K562 (cell line): ENCODE measurements at regions not wholly inside any gene's neighbourhood (a gene's known extent, or its start where the extent isn't known, plus 50 kb on each side); places are given as distances from the start of the nearest gene placed in this dataset.

Experiments
- ATAC-seq: fragments of 200-7000 bp; cut with Tn5 transposase; 3 replicates; pipeline ENCODE4 v1.9.1; 2020; ENCODE audit warnings: moderate library complexity
- BruUV-seq: library from RNA; stranded (reverse); fragments of 400-500 nt; replicated peaks from 2 replicates; lab custom pipeline; 2021; lab: Mats Ljungman, UMichigan
- CTCF ChIA-PET: fragments of 300-600 bp; formaldehyde crosslinking; extraction: SDS; loops from one replicate; lab custom pipeline; 2021; ENCODE audit warnings: low intra/inter-chr PET ratio; lab: Yijun Ruan, JAX
- POLR2A ChIA-PET: fragments of 300-600, 350-650 bp; sonication (Branson Sonifier 250); formaldehyde crosslinking; extraction: SDS; loops from one replicate; lab custom pipeline; 2021; ENCODE audit warnings: antibody characterized with exemption, inconsistent platforms; lab: Yijun Ruan, JAX
- DNase-seq, 4 experiments: peaks; one replicate each; pipeline versions ENCODE4 v3.0.0 to v3.0.0-alpha.2; 2011 to 2018; ENCODE audit warnings: low spot score in 3 of 4, mixed read lengths in 3 of 4; ENCODE audit errors: extremely low read depth in 1 of 4
- FAIRE-seq: peaks from 2 replicates; lab custom pipeline; 2011; peaks lifted over from hg19 to GRCh38; lab: Jason Lieb, UNC
- H2AFZ ChIP-seq: 2 replicates; pipeline ENCODE4 v1.6.0; 2011; ENCODE audit warnings: low read depth, low read length, control low read depth, inconsistent platforms
- H3K27ac ChIP-seq: fragments of 200-600 bp; 3 replicates; pipeline ENCODE4 v1.8.0; 2011; ENCODE audit warnings: low read depth, mild to moderate bottlenecking, control low read depth, inconsistent platforms, low read length, moderate library complexity, mixed read lengths; ENCODE audit errors: extremely low read depth
- H3K27me3 ChIP-seq, 2 experiments: fragments of 300-600 bp in 1 of 2; 2 replicates in 1 of 2; 3 replicates in 1 of 2; pipeline versions ENCODE4 v1.6.0 to v1.8.0; 2011; ENCODE audit warnings: inconsistent platforms in 2 of 2, low read length in 2 of 2, mild to moderate bottlenecking in 1 of 2, mixed read lengths in 1 of 2, moderate library complexity in 1 of 2; ENCODE audit not compliant: control insufficient read depth in 2 of 2, insufficient read depth in 2 of 2
- H3K36me3 ChIP-seq: fragments of 300-600 bp; 3 replicates; pipeline ENCODE4 v1.8.0; 2011; ENCODE audit warnings: mild to moderate bottlenecking, low read length, inconsistent platforms; ENCODE audit not compliant: control insufficient read depth, insufficient read depth
- H3K4me1 ChIP-seq, 2 experiments: fragments of 200-600 bp in 1 of 2; replicated peaks in 1 of 2; 2 replicates in 1 of 2; 3 replicates in 1 of 2; pipeline versions ENCODE4 v1.5.1 to v1.8.0; 2011; ENCODE audit warnings: inconsistent platforms in 2 of 2, low read length in 2 of 2, mild to moderate bottlenecking in 1 of 2, mixed read lengths in 1 of 2, moderate library complexity in 1 of 2; ENCODE audit not compliant: control insufficient read depth in 2 of 2, insufficient read depth in 2 of 2
- H3K4me2 ChIP-seq: 2 replicates; pipeline ENCODE4 v1.6.1; 2011; ENCODE audit warnings: low read length, control low read depth, inconsistent platforms, mixed read lengths; ENCODE audit not compliant: insufficient read depth
- H3K4me3 ChIP-seq: fragments of 200-600 bp; sonication (generic), shearing (Covaris generic); 2 replicates; pipeline ENCODE4 v1.5.1; 2016; ENCODE audit warnings: control low read depth, inconsistent platforms
- H3K79me2 ChIP-seq: fragments of 200-600 bp; 3 replicates; pipeline ENCODE4 v1.8.0; 2011; ENCODE audit warnings: low read length, inconsistent platforms; ENCODE audit not compliant: control insufficient read depth, insufficient read depth
- H3K9ac ChIP-seq, 2 experiments: 2 replicates each; pipeline versions ENCODE4 v1.6.0 to v1.6.1; 2011; ENCODE audit warnings: low read depth in 2 of 2, low read length in 2 of 2, control low read depth in 1 of 2, inconsistent platforms in 1 of 2, mild to moderate bottlenecking in 1 of 2, mixed read lengths in 1 of 2; ENCODE audit not compliant: insufficient read depth in 1 of 2
- H3K9me1 ChIP-seq: one replicate; pipeline ENCODE4 v1.6.0; 2011; ENCODE audit warnings: inconsistent platforms, mild to moderate bottlenecking, low read length, moderate library complexity; ENCODE audit not compliant: control insufficient read depth, insufficient read depth
- H3K9me3 ChIP-seq: replicated peaks from 2 replicates; pipeline ENCODE4 v1.5.1; 2011; ENCODE audit warnings: low read depth, low read length, inconsistent platforms; ENCODE audit not compliant: control insufficient read depth, insufficient read depth
- H4K20me1 ChIP-seq: replicated peaks from 2 replicates; pipeline ENCODE4 v1.6.1; 2011; ENCODE audit warnings: low read length, inconsistent platforms, mixed read lengths; ENCODE audit not compliant: control insufficient read depth, insufficient read depth
- JUN ChIP-seq, 2 experiments: sonication (generic) in 1 of 2; formaldehyde crosslinking in 1 of 2; IDR thresholded peaks; 2 replicates each; pipeline versions ENCODE4 v1.6.1 to v1.8.0; 2012 to 2022; ENCODE audit warnings: borderline replicate concordance in 2 of 2, mild to moderate bottlenecking in 2 of 2, improper control_type of control experiment in 1 of 2, low read depth in 1 of 2, low read length in 1 of 2, missing genetic modification reagents in 1 of 2
- MTA3 ChIP-seq: fragments of 450-650 bp; formaldehyde crosslinking; IDR thresholded peaks from 2 replicates; pipeline ENCODE4 v1.6.1; 2017; ENCODE audit warnings: mild to moderate bottlenecking, borderline replicate concordance
- PHB2 ChIP-seq: fragments of 450-650 bp; IDR thresholded peaks from 2 replicates; pipeline ENCODE4 v1.6.1; 2017; ENCODE audit warnings: low read depth
- PRMT5 ChIP-seq: sonication (generic); formaldehyde crosslinking; IDR thresholded peaks from 2 replicates; pipeline ENCODE4 v1.5.0; 2020; ENCODE audit warnings: missing genetic modification reagents
- ZNF146 ChIP-seq: IDR thresholded peaks from one replicate; pipeline ENCODE4 v1.6.1; 2018; ENCODE audit warnings: missing compliant biosample characterization; ENCODE audit not compliant: unreplicated experiment
- WGBS: fragments of 100-300 bp; shearing (Covaris generic); methylation state at CpG from one replicate; pipeline ENCODE4 v1.1.6; 2016; ENCODE audit warnings: low coverage, mixed read lengths; ENCODE audit not compliant: insufficient coverage; ENCODE audit errors: missing lambda C conversion rate; 5-methylcytosine and 5-hydroxymethylcytosine counted together
- in situ Hi-C: fragments of 300-500 bp; cut with MboI; formaldehyde crosslinking; loops from 4 replicates; pipeline ENCODE4 v1.15.0; 2018; ENCODE audit warnings: inconsistent platforms, mixed read lengths
- intact Hi-C: fragments of 100-400 bp; cut with micrococcal nuclease; formaldehyde crosslinking; loops from 2 replicates; pipeline ENCODE4 v1.14.2; 2022
- TF ChIP-seq, protein P1 (sequence below): fragments of 250-450 bp; sonication (Bioruptor Pico); IDR thresholded peaks from 2 replicates; pipeline ENCODE4 v1.5.1; 2021; ENCODE audit warnings: mild to moderate bottlenecking
- TF ChIP-seq, protein P2 (sequence below): sonication (generic); formaldehyde crosslinking; IDR thresholded peaks from 2 replicates; pipeline ENCODE4 v1.8.0; 2022; ENCODE audit warnings: missing genetic modification reagents, mild to moderate bottlenecking, moderate library complexity, borderline replicate concordance

- CTCF ChIA-PET: no interaction called here
- POLR2A ChIA-PET: no interaction called here
- no peak overlapping the region for H2AFZ ChIP-seq
- intact Hi-C loops: no loop called here
- BruUV-seq: no TSS peak
- H3K36me3 ChIP-seq: no peaks in the 10 kb centered on the region
- 0% methylated on average over 2 of the region's 2 CpGs for WGBS
- no peak for DNase-seq
- H3K4me1 ChIP-seq: no peaks in the 10 kb centered on the region
- no peak for FAIRE-seq
- no peaks in the 10 kb centered on the region for H3K9me3 ChIP-seq
- H3K27ac ChIP-seq: no peak overlapping the region
- no peak for ATAC-seq
- no peaks in the 10 kb centered on the region for H3K9me1 ChIP-seq
- in situ Hi-C loops: no loop called here
- no peaks in the 10 kb centered on the region for H4K20me1 ChIP-seq
- H3K27me3 ChIP-seq: no peaks in the 10 kb centered on the region
- H3K79me2 ChIP-seq: no peaks in the 10 kb centered on the region
- H3K4me3 ChIP-seq: no peak overlapping the region
- TF ChIP-seq, protein P1, sequence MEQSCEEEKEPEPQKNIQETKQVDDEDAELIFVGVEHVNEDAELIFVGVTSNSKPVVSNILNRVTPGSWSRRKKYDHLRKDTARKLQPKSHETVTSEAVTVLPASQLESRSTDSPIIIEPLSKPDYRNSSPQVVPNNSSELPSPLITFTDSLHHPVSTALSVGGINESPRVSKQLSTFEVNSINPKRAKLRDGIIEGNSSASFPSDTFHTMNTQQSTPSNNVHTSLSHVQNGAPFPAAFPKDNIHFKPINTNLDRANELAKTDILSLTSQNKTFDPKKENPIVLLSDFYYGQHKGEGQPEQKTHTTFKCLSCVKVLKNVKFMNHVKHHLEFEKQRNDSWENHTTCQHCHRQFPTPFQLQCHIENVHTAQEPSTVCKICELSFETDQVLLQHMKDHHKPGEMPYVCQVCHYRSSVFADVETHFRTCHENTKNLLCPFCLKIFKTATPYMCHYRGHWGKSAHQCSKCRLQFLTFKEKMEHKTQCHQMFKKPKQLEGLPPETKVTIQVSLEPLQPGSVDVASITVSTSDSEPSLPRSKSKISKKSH (CRISPR knock-in tag): no peak
- no peak for TF ChIP-seq PHB2
- no peak for TF ChIP-seq ZNF146 (CRISPR knock-in tag)
- no peak for TF ChIP-seq MTA3
- TF ChIP-seq, protein P2, sequence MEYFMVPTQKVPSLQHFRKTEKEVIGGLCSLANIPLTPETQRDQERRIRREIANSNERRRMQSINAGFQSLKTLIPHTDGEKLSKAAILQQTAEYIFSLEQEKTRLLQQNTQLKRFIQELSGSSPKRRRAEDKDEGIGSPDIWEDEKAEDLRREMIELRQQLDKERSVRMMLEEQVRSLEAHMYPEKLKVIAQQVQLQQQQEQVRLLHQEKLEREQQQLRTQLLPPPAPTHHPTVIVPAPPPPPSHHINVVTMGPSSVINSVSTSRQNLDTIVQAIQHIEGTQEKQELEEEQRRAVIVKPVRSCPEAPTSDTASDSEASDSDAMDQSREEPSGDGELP: no peak
- TF ChIP-seq JUN (IDR thresholded peaks at IDR 0.05; ENCODE audit: borderline replicate concordance, low read depth, low read length): no peak
- no peak for TF ChIP-seq JUN (CRISPR knock-in tag; IDR thresholded peaks at IDR 0.05; ENCODE audit: borderline replicate concordance)
- no peak for TF ChIP-seq PRMT5 (CRISPR knock-in tag)
- TF ChIP-seq, all 486 proteins: peak for 0
- Histone ChIP-seq H3K9ac (no peak overlapping the region), H3K4me2 (no peak overlapping the region)
These were observed 501.9 kb downstream of the CDK5RAP2 start for GRCh38 chr9:120078112-120078511.
